ENCODE measurements at regions not wholly inside any gene's neighbourhood (a gene's known extent, or its start where the extent isn't known, plus 50 kb on each side); places are given as distances from the start of the nearest gene placed in this dataset.
"Not testable (repeated sequence)": the region's sequence is repeated elsewhere in the genome, so short reads cannot be mapped to it uniquely, and the experiment has no call there.

- DNase-seq = peak in 1 of 6 experiments; percentile 2
Measured at GRCh38 chr6:109875973-109876372, 102.1 kb upstream of the GPR6 start.

DNA sequence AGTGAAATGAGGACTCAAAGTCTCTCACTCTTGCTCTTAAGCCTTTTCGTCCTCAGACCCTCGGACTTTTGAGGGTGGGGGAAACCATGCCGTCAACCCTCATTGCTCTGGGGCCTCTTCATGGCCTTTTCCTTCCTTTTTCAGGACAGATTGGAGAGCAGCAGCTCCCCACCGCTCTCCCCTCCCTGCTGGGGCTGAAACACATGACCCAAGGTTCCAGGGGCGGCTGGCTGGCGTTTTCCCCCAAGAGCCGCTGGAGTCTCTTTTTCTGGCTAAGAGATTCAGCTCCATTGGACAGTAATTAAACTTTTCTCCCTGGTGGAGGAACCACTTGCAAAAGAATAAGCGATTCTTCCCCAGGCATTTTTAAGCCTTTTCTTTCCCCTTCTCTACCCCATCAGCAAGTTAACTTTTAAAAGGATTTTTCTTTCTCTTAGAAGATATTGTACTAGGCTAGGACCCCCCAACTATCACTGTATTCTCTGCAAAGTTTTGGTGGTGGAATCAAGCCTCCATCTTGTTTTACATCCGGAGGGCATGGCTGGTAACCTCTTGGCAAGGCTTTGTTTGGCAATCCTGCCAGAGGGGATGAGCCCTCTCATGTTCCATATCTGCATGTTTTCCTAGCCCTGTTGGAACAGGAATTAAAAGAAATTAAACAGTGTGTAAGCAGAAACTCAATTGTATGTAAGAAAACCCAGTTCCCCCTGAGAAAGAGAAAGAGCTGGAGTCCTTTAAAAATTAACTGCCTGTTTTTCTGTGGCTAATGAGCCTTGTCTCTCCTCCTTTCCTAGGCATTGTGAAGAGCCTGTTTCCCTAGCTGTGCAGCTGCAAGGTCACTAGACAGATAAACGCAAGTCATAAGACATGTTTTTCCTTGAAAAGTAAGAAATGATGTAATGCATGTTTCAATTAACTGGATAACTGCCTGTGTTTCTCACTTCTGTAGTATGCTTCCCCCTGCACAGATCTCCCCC lies 100.8 kb upstream of the GPR6 start:
- no peak for DNase-seq

- DNase-seq = not testable (repeated sequence)
Measured at GRCh38 chr6:109878005-109878690, 100.0 kb upstream of the GPR6 start.

GRCh38 chr6:109879081-109879480 lies 99.0 kb upstream of the GPR6 start:
- not testable (repeated sequence) for DNase-seq

GRCh38 chr6:109879521-109879920 lies 98.6 kb upstream of the GPR6 start:
- DNase-seq = no peak

GRCh38 chr6:109881069-109881468 lies 97.0 kb upstream of the GPR6 start:
- DNase-seq = not testable (repeated sequence)

GRCh38 chr6:109881953-109882490 lies 96.1 kb upstream of the GPR6 start:
- not testable (repeated sequence) for DNase-seq

DNA sequence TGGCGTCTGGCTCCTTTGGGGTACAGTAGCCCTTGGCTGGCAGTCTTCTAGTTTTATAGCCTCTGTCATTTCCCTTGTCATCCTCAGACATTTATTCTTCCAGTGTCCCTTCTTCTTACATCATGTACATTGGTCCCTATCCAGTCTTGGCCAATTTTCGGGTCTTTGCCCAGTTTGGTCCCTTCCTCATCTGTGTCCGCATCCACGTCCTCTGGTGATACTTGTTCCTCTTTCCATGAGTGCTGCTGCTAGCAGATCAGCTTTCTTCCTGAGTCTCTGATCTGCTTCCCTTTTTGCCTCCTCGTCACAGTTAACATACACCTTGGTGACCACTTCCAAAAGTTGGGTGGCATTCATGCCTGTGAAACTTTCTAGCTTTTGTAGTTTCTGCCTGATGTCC lies 86.2 kb upstream of the GPR6 start:
- no peak for DNase-seq

DNA sequence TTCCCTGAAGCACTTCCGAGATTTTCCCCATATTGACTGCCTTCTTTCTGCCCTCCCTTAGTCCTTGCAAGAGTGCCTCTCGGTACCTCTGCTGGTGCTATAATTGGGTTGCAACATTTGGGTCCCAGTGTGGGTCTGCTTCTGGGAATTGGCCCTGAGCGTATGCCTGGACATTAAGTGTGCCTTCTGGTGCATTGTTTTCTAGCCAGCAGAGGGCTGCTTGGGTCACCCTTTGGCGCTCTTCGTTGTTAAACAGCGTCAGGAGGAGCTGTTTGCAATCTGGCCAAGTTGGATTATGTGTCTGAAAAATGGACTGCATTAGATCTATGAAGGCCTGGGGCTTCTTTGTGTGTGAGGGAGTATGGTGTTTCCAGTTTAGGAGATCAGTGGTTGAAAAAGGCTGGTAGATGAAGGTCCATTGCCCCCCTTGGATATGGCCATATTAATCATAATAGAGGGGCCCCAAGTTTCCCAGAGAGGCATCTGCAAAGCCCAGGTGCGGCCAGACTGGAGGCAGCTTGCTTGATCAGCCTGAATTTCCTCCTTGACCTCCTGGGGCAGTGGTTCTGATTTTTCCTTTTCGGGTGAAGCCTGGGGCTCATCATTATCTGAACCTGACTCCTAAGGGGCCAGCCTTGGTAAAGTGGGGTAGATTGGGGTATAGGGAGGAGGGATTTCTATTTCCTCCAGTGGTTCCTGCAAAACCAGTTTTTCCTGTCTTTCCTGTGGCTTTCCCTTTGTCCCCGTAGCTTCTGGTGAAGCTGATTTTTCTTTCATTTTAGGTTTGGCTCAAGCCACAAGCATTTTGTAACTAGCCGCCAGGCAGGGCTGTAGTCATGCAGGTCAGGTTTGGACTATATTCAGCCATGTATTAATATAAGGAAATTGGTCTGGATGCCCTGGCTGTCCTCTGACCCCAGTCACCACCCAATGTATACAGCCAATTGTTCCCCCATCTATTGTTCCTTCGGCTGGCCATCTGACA lies 85.4 kb upstream of the GPR6 start:
- no peak for DNase-seq

- no peak for DNase-seq
Measured at GRCh38 chr6:109893606-109894005, 84.5 kb upstream of the GPR6 start.

DNA sequence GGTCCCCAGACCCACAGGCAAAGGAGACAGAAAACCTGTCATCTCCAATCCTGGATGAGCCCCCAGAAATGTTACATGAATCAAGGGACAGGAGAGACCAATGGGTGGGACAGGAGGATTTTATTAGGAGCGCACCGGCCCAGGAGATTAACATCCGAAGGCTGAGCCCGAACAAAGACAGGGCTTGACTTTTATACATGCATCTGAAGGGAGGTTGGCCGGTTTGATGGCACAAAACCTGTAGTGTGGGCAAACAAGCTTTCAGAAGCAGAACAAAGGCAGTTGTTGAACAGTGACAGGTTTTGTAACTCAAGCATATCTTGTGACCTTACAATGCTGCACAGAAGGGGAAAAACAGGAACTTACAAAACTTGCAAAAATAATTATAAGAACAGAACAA lies 83.9 kb upstream of the GPR6 start:
- DNase-seq = no peak

GRCh38 chr6:109896341-109896740 lies 81.8 kb upstream of the GPR6 start:
- no peak for DNase-seq

- no peak for DNase-seq
Measured at GRCh38 chr6:109897025-109897424, 81.1 kb upstream of the GPR6 start.

DNA sequence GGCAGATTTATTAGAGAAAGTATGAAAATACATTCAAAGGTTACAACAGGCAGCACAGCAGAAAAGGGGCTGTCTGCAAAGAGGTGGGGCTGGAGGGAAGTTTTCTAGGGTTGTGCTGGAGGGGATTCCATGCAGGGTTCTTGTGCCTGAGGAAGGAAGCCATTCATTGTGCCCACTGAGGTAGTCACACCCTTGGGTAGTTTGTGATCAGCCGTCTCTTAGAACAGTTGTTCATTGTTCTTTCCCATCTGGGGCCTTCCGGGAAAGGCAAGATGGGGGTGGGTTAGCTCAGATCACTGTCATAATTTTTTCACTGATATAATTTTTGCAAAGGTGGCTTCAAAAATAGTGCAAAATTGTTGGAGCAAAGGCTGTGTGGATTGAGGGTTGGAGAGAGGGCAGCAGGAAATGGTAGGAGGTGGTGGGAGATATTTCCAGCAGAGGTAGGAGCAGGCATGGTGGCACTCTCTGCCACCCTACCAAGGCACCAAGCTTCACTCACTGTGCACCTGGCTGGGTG lies 80.5 kb upstream of the GPR6 start:
- no peak for DNase-seq

DNA sequence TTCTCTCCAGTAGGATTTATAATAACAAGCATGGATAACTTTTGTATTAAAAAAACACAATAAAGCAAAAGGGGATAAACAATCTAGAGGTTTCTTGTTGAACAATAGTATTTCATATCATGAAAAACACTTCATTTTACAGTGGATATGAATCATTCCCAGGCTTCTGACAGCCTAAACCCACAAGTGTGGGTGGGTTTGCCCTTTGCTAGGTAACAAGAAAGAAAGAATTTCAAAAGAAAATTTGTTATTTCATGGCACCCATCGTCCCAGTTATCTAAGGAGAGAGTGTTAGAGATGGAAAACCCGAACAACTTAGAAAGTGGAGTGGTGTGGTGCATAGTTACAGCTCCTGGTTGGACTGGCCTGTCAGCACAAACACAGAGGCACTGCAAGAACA lies 76.1 kb upstream of the GPR6 start:
- no peak for DNase-seq

DNA sequence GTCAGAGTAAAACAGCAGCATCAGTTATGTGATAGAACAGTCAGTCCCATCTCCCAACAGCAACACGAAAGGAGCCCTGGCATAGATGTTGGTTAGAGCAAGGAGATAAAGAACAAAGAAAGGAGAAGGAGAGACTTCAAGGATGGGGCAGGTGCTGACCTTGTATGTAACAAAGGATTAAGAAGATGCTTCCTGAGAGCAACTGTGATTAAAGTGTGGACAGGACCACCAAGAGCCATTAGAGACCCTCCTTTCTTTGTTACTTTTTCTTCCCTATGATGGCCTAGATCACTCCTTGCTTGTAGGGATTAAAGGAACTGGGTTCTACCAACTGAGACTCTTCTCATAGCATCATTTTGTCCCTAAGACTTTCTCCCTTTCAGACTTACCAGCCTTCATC lies 75.2 kb upstream of the GPR6 start:
- DNase-seq = no peak

DNA sequence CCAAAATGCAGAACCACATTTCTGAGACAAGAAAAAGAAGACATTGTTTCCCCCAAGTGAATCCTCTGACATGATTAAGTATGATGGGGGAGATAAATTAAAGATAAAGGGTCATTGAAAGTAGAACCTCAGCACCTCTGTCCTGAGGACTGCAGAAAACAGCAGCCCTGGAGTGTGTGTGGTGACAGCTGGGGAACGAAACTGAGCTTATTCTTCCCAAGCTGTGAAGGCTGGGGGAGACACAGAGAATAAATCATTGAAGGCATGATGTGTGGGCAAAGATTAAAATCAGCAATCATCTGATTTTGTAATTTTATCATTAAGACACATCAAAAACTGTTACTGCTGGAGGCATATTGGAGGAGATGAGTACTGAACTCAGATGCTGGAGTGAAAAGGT lies 67.5 kb upstream of the GPR6 start:
- no peak for DNase-seq

DNA sequence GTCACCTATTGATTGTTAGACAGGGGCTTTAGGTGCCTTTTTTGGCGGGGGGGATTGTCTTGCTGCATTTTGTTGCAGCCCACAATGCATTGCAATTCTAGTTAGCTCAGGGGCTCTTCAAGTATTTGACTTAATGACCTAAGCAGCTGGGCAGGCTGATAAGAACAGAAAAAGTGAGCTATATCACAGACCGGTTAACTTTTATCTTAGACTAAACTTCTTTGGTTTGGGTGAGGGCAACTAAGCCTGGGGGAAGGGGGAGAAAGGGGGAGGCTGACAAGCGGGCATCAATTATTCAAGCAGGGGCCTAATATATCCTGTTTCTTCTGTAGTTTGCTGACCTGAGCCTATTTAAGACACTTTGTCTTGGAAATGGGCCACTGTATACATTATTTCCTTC lies 66.0 kb upstream of the GPR6 start:
- no peak for DNase-seq

DNA sequence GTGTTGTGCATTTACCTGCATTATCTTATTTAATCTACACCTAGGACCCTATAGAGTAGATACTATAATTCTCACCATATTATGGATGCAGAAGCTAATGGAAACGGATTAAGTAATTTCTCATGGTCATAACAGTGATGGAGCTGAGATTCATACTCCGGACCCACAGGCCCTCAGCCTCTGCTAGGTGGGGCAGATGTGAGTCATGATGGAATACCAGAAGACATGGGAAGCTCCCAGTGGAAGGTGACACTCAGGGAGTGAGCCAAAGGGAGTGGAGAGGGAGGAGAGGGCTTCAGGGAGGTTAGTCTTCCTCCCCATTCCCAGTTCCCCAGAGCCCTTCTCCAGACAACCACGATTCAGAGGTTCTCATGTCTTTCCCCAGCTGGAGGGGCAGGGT lies 65.2 kb upstream of the GPR6 start:
- no peak for DNase-seq

DNA sequence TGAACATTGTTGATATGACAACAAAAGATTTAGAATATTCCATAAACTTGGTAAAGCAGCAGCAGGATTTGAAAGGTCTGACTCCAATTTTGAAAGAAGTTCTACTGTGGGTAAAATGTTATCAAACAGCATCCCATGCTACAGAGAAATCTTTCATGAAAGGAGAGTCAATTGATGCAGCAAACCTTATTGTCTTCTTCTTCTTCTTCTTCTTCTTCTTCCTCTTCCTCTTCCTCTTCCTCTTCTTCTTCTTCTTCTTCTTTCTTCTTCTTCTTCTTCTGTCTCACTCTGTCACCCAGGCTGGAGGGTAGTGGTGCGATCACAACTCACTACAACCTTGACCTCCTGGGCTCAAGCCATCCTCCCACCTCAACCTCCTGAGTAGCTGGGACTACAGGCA lies 62.4 kb upstream of the GPR6 start:
- DNase-seq = not testable (repeated sequence)

GRCh38 chr6:109916759-109917158 lies 61.4 kb upstream of the GPR6 start:
- DNase-seq = no peak

- no peak for DNase-seq
Measured at GRCh38 chr6:109918227-109918626, 59.9 kb upstream of the GPR6 start.

All from stimulated activated naive CD4-positive, alpha-beta T cell (primary cell).